Osteocyte (in vitro differentiated cells): ENCODE measurements at regions not wholly inside any gene's neighbourhood (a gene's known extent, or its start where the extent isn't known, plus 50 kb on each side); places are given as distances from the start of the nearest gene placed in this dataset.

Source experiments
- DNase-seq: peaks from one replicate; pipeline ENCODE4 v3.0.0; 2021; ENCODE audit warnings: mixed read lengths; ENCODE audit not compliant: unreplicated experiment; ENCODE audit errors: extremely low spot score
- H3K27ac Mint-ChIP-seq: one replicate; pipeline ENCODE4 v1.8.0; 2021; ENCODE audit warnings: mild to moderate bottlenecking, mixed read lengths; ENCODE audit not compliant: unreplicated experiment
- H3K27me3 Mint-ChIP-seq: one replicate; pipeline ENCODE4 v1.8.0; 2021; ENCODE audit warnings: mixed read lengths; ENCODE audit not compliant: unreplicated experiment
- H3K36me3 Mint-ChIP-seq: one replicate; pipeline ENCODE4 v1.8.0; 2021; ENCODE audit warnings: mixed read lengths; ENCODE audit not compliant: unreplicated experiment
- H3K4me1 Mint-ChIP-seq: one replicate; pipeline ENCODE4 v1.8.0; 2021; ENCODE audit warnings: mixed read lengths; ENCODE audit not compliant: unreplicated experiment
- H3K4me3 Mint-ChIP-seq: one replicate; pipeline ENCODE4 v1.8.0; 2021; ENCODE audit warnings: mild to moderate bottlenecking, moderate library complexity, mixed read lengths; ENCODE audit not compliant: unreplicated experiment
- H3K9me3 Mint-ChIP-seq: one replicate; pipeline ENCODE4 v1.8.0; 2021; ENCODE audit warnings: mixed read lengths; ENCODE audit not compliant: unreplicated experiment
- CTCF ChIP-seq: fragments of 200-600 bp; sonication (generic); IDR thresholded peaks from 2 replicates; pipeline ENCODE4 v1.5.0; 2021; ENCODE audit warnings: antibody characterized with exemption, mild to moderate bottlenecking, moderate library complexity

GRCh38 chr14:39491134-39491571 lies 58.9 kb upstream of the FBXO33 start:
- DNase-seq, result no peak
- H3K27me3 Mint-ChIP-seq, result peaks cover 12% of the 10 kb centered on the region

GRCh38 chr14:39488600-39488999 lies 56.4 kb upstream of the FBXO33 start:
- DNase-seq, result no peak
- H3K27ac Mint-ChIP-seq, result no peak overlapping the region
- peaks cover 11% of the 10 kb centered on the region for H3K4me1 Mint-ChIP-seq
- peaks cover 12% of the 10 kb centered on the region for H3K27me3 Mint-ChIP-seq
- H3K4me3 Mint-ChIP-seq, result no peak overlapping the region
- TF ChIP-seq CTCF, result no peak
- no peaks in the 10 kb centered on the region for H3K9me3 Mint-ChIP-seq
- H3K36me3 Mint-ChIP-seq, result no peaks in the 10 kb centered on the region

More at GRCh38 chr14:39491134-39491571, 58.9 kb upstream of the FBXO33 start:
- Mint-ChIP-seq H3K9me3 (peaks cover 3% of the 10 kb centered on the region), H3K4me1 (peaks cover 11% of the 10 kb centered on the region), H3K4me3 (no peak overlapping the region), H3K36me3 (no peaks in the 10 kb centered on the region), H3K27ac (no peak overlapping the region)
- TF ChIP-seq CTCF, result peak; percentile 71

- TF ChIP-seq CTCF, result no peak
- Mint-ChIP-seq H3K9me3 (peaks cover 3% of the 10 kb centered on the region), H3K27me3 (peaks cover 9% of the 10 kb centered on the region), H3K27ac (no peak overlapping the region), H3K36me3 (no peaks in the 10 kb centered on the region), H3K4me3 (no peak overlapping the region), H3K4me1 (no peaks in the 10 kb centered on the region)
- DNase-seq, result no peak
These were observed 51.4 kb upstream of the FBXO33 start for GRCh38 chr14:39483682-39484081.
